ENCODE measurements at regions not wholly inside any gene's neighbourhood (a gene's known extent, or its start where the extent isn't known, plus 50 kb on each side); places are given as distances from the start of the nearest gene placed in this dataset.

GRCh38 chr16:62548095-62548494, 511.9 kb upstream of the CDH8 start:
- no peak for DNase-seq (ENCODE audit: low spot score)

DNA sequence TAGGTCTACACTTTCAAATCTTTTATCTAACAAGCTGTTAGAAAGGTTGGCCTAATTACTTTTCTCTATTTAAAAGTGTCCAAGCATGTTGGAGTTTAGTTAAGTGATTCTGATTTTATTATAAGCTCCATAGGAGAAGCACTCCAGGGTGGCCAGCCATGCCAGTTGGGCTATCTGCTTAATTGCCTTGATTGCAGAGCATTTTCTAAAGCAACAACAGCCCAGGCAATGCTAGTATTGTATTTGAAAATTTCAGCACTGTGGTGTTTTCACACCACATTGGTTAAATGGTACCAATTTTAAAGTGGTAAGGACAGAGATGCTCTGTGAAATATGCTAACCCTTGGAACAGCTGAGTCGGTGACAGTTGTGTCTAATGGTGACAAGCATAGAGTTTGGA, 510.5 kb upstream of the CDH8 start:
- no peak for DNase-seq (ENCODE audit: low spot score)

DNA sequence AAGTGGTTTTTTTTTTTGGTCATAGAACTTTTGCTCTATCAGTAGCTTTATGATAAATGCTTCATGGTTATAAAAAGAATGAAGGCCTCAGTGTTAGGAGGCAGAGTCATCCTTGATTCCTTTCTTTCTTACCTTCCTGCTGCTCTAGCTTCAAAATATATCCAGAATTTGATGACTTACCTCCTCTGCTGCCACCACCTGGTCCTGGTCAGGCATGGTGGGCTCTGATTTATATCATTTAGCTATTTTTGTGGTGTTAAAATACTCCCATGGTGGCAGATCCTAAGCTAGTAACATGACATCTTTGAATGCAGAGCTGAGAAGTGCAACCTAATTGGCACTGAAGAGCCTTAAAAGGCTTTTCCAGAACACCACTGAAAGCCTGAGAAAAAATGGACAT, 508.8 kb upstream of the CDH8 start:
- no peak for DNase-seq (ENCODE audit: low spot score)

DNA sequence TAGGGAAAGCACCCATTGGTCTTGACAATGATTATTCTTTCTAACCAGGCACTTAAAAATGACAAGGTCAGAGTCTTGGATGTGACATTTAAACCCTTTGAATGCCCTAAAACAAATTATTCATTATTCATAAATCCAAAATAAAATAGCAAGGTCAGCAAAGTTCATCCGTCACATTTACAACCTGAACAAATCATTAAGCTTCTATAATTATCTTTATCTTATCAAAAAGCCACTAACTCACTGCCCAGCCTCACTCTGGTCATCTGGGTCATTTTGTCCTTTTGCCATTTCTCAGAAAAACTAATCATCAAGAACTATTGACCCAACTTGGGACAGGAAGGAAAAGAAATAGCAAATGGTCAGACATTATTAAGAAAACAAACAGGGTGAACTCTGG, 507.3 kb upstream of the CDH8 start:
- no peak for DNase-seq (ENCODE audit: low spot score)

- DNase-seq (ENCODE audit: low spot score): no peak
Measured at GRCh38 chr16:62539657-62540056, 503.4 kb upstream of the CDH8 start.

- DNase-seq (ENCODE audit: low spot score): no peak
Measured at GRCh38 chr16:62530426-62530825, 494.2 kb upstream of the CDH8 start.

GRCh38 chr16:62516001-62516400, 479.8 kb upstream of the CDH8 start:
- DNase-seq (ENCODE audit: low spot score): no peak

DNA sequence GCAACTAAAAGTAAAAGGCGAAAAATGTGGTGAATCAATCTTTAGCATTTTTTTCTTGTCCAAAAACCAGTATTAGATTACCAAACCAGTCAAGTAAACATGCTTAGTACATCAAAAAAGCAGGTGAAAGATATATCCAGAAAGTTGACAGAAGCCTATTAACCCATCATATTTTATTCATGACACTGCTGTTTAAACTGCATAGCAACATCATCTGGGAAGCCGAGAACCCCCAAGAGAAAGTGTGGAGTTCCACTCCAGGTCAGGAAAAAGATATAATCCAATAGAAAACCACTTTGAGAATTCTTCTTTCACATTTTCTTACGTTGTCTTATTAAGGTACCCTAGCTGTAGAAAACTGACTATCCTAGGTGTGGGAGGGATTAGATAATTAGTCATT, 466.8 kb upstream of the CDH8 start:
- DNase-seq (ENCODE audit: low spot score): no peak

DNA sequence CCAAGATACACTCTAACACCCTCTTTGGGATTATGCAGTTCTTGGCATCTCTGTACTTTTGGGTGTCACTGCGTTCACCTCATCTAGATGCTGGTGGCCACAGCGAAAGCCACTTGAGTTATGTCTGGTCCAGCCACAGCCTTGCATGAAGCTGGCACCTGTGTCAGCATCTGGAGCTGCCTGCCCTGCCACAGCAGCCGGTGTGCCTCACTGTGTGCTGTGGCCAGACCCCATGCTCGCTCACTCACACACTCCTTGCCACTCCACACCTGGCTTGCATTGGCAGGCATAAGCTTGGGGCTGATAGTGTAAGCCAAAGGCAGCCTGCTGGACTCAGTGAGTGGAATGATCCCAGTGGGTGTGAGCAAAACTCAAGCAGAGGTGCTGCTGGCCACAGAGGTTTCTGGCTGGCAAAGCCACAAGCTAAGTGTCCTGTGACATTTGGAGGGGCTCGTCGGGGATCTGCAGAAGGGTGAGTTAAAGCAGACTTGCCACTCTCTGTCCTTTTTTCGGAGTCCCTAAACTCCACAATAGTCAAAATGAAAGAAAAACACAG, 442.7 kb upstream of the CDH8 start:
- no peak for DNase-seq (ENCODE audit: low spot score)

DNA sequence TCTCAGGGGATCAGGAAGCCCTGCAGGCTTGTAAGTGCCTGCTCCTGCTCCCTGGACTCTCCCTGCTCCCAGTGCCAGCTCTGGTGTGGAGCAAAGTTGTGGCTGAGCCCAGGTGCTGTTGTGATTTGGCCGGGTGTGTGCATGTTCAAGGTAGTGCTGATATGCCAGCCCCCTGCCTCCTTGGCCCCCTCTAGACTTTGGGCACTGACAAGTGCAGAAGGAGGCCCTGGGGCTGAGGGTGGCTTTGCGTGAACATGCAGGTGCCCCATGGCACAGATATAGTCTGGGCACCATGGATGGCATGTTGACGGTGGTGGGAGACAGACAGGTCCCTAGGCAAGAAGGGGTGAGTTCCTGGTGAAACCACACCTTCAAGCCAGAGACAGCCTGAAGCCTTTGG, 441.6 kb upstream of the CDH8 start:
- no peak for DNase-seq (ENCODE audit: low spot score)

- DNase-seq (ENCODE audit: low spot score): no peak
Measured at GRCh38 chr16:62475573-62475972, 439.3 kb upstream of the CDH8 start.

- DNase-seq (ENCODE audit: low spot score): no peak
Measured at GRCh38 chr16:62462971-62463370, 426.7 kb upstream of the CDH8 start.

DNA sequence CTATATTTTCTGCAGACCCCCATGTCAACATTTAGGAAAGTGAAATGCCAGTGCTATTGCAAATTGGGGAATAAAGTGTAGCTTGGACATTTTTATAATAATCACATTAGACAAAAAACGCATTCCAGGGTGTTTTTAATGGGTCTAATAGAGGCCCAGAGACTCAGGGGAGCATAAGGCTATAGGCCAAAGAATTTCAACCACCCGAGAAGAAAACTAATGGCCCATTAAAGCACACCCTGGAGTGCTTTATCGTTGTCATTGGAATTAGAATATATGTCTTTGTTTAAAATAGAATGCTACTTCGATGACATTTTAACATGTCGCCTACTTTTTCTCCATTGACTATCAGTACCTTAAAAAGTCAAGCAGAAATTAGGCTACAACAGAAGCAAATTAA, 414.1 kb upstream of the CDH8 start:
- DNase-seq (ENCODE audit: low spot score): no peak

GRCh38 chr16:62445909-62446308, 409.7 kb upstream of the CDH8 start:
- DNase-seq (ENCODE audit: low spot score): no peak

GRCh38 chr16:62424206-62424605, 388.0 kb upstream of the CDH8 start:
- DNase-seq (ENCODE audit: low spot score): no peak

DNA sequence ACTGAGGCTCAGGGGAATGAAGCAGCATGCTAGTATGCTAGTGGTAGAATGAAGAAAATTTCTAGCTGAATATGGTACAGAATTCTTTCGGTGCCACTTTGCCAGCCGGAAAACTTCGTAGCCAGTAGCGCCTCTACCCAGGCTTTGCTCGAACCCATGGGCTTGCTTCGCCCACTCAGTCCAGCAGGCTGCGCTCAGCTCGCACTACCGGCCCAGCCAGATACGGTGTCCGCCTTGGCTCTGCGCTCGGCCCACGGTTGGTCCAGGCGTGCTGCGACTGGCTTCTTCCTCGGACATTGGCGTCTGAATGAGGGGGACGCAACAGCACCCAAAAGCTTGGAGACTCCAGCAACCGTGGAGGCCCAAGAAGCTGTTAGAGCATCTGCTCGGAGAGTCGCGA, 372.5 kb upstream of the CDH8 start:
- peak; percentile 73 for DNase-seq (ENCODE audit: low spot score)

- no peak for DNase-seq (ENCODE audit: low spot score)
Measured at GRCh38 chr16:62406387-62406786, 370.1 kb upstream of the CDH8 start.

DNA sequence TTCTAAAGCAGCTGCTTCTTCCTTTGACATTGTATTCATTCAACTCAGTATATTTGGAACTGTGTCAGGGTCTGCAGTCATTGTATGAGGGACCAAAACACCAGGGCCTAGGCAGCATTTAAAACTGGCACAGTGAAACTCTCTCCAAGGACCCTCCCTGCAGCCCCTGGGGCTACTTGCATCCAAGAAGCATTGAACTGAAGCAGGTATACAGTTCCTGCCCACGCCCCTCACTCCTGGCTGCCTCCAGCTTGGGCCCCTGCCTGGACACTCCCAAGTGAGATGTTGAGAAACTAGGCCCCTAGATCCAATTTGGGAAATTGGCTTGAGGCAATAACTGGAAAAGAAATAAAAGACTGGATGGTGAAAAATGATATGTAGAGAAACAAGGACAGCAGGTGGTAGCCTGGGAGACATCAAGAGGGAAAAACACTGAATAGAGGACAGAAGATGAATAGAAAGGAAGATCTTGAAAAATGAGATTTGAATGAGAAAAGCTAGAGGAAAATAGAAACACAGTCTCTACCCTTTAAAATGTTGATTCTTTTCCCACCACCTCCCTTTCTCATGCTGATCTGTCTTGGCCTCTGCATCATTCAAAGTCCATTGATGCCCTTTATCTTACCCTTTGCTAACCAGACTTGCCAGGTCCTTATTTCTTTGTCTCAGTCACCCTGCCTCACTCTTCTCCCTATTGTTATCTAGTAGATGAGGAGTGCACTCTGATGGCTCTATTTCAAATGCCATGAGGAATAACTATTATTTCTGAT, 368.8 kb upstream of the CDH8 start:
- DNase-seq (ENCODE audit: low spot score): no peak

- DNase-seq (ENCODE audit: low spot score): no peak
Measured at GRCh38 chr16:62392698-62393097, 356.5 kb upstream of the CDH8 start.

GRCh38 chr16:62391940-62392339, 355.7 kb upstream of the CDH8 start:
- no peak for DNase-seq (ENCODE audit: low spot score)

DNA sequence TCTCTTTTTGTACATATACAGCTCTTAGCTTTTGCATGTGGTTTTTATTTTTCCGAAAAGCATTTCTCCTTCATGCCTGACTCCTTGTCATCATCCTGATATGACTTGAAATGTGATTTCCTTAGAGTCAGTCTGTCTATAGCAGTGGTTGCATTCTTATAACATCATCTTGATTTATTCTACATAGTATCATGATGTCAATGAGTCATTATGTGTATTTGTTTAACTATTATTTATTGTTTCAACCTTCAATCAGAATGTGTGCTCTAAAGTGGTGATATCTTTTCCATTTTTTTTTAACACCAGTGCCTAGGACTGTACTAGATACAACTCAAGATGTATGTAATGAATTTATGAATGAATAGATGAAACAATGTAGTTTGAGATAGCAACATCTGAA, 354.9 kb upstream of the CDH8 start:
- no peak for DNase-seq (ENCODE audit: low spot score)

DNA sequence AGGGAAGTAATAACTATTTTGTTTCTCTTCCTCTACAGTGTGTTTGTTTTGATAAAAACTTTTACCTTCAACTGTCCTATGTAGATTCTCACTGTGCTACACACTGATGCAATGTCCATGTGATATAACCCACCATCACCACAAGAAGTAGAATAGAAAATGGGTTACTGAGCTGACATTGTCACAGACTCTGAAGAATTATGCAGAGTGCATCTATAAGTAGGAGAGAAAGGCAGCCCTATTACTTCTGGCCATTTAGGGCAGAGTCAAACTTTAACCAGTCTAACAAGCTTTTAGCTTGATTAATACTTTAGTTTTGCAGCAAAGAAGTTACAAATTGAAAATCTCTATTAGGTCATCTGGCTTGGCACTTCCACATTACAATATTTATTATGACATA, 354.0 kb upstream of the CDH8 start:
- no peak for DNase-seq (ENCODE audit: low spot score)

DNA sequence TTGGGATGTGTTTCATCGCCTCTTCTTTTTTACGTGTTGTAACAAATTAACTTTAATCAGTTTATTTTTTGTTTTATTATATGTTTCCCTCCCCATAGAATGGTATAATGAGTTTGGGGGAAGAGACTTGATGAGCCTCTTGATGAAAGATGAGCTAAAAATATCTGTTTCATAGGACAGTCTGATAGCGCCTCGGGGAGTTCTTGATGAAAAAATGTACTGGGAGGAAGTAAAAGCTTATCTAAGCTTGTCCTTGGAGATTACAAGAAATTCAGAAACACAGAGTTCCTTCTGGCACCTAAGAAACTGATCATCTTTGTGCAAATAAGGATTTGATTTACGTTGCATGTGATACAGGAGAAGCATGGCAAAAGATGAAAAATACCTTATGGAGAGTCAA, 350.2 kb upstream of the CDH8 start:
- no peak for DNase-seq (ENCODE audit: low spot score)

DNA sequence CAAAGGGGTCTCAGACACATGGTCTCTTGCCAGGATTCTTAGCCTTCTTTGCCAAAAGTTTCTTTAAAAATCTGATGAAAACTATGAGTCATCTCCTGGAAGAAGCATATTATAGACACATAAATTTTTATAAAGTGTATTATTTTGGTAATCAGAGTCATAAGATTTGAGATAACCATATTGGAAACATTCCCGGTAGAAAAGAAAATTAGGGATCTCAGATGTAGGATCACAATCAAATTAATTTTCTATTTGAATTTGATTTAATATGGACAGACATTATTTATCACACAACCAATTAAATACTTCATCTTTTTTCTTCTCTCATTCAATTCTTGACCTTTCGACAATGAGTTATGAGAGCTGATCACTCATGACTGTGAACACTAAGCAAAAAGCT, 347.7 kb upstream of the CDH8 start:
- DNase-seq (ENCODE audit: low spot score): no peak
